HEK293 (cell line): ENCODE measurements at regions not wholly inside any gene's neighbourhood (a gene's known extent, or its start where the extent isn't known, plus 50 kb on each side); places are given as distances from the start of the nearest gene placed in this dataset.

Experiments used
- ATF2 ChIP-seq: fragments of 450-650 bp; formaldehyde crosslinking; IDR thresholded peaks from 2 replicates; pipeline ENCODE4 v1.5.1; 2016; ENCODE audit warnings: missing biosample characterization, missing genetic modification characterization, low read depth
- BCL11B ChIP-seq: fragments of 450-650 bp; formaldehyde crosslinking; IDR thresholded peaks from 2 replicates; pipeline ENCODE4 v1.5.1; 2016; ENCODE audit warnings: low read depth, missing biosample characterization, missing genetic modification characterization
- CTCF ChIP-seq: fragments of 450-650 bp; formaldehyde crosslinking; IDR thresholded peaks from 2 replicates; pipeline ENCODE4 v1.5.1; 2016; ENCODE audit warnings: missing biosample characterization, missing genetic modification characterization
- HOXA7 ChIP-seq: sonication (generic); formaldehyde crosslinking; IDR thresholded peaks from 2 replicates; pipeline ENCODE4 v1.8.1; 2022; ENCODE audit warnings: missing genetic modification reagents, borderline replicate concordance
- MEIS1 ChIP-seq: sonication (generic); formaldehyde crosslinking; IDR thresholded peaks from 2 replicates; pipeline ENCODE4 v1.8.1; 2022; ENCODE audit warnings: missing genetic modification reagents, mild to moderate bottlenecking, borderline replicate concordance
- PRDM6 ChIP-seq: fragments of 450-650 bp; formaldehyde crosslinking; IDR thresholded peaks from 2 replicates; pipeline ENCODE4 v1.5.1; 2017; ENCODE audit warnings: missing biosample characterization, missing genetic modification characterization
- REST ChIP-seq: fragments of 450-650 bp; formaldehyde crosslinking; IDR thresholded peaks from 2 replicates; pipeline ENCODE4 v1.5.1; 2016; ENCODE audit warnings: missing biosample characterization, missing genetic modification characterization
- ZBTB7A ChIP-seq: fragments of 450-650 bp; formaldehyde crosslinking; IDR thresholded peaks from 2 replicates; pipeline ENCODE4 v1.5.1; 2016; ENCODE audit warnings: low read depth, missing biosample characterization, missing genetic modification characterization
- ZNF510 ChIP-seq: fragments of 450-650 bp; formaldehyde crosslinking; IDR thresholded peaks from 2 replicates; pipeline ENCODE4 v1.5.1; 2018; ENCODE audit warnings: mild to moderate bottlenecking, missing genetic modification characterization, missing biosample characterization; ENCODE audit not compliant: insufficient replicate concordance
- ZNF580 ChIP-seq: fragments of 450-650 bp; formaldehyde crosslinking; IDR thresholded peaks from 2 replicates; pipeline ENCODE4 v1.5.1; 2016; ENCODE audit warnings: missing biosample characterization, missing genetic modification characterization
- ZNF664 ChIP-seq: fragments of 450-650 bp; formaldehyde crosslinking; IDR thresholded peaks from 2 replicates; pipeline ENCODE4 v1.5.1; 2016; ENCODE audit warnings: missing biosample characterization, missing genetic modification characterization
- ZNF776 ChIP-seq: fragments of 450-650 bp; formaldehyde crosslinking; IDR thresholded peaks from 2 replicates; pipeline ENCODE4 v1.5.0; 2017; ENCODE audit warnings: missing biosample characterization, missing genetic modification characterization, borderline replicate concordance

GRCh38 chr3:165455360-165455759 lies 259.2 kb upstream of the SLITRK3 start:
- TF ChIP-seq ZNF510 (tag by site-specific recombination): no peak
- no peak for TF ChIP-seq ZBTB7A (tag by site-specific recombination)
- no peak for TF ChIP-seq ZNF664 (tag by site-specific recombination)
- TF ChIP-seq REST (tag by site-specific recombination): no peak
- no peak for TF ChIP-seq ATF2 (tag by site-specific recombination)
- no peak for TF ChIP-seq ZNF776 (tag by site-specific recombination)
- TF ChIP-seq MEIS1 (CRISPR knock-in tag): no peak
- no peak for TF ChIP-seq ZNF580 (tag by site-specific recombination)
- TF ChIP-seq CTCF (tag by site-specific recombination): no peak
- TF ChIP-seq BCL11B (tag by site-specific recombination): no peak
- TF ChIP-seq PRDM6 (tag by site-specific recombination): no peak
- no peak for TF ChIP-seq HOXA7
